Dendritic cell treated with granulocyte-macrophage colony-stimulating factor and Interleukin-4, amounts not matched to agents 40 ng/mL and 50 ng/mL, for 4 days (primary cell): ENCODE measurements at regions not wholly inside any gene's neighbourhood (a gene's known extent, or its start where the extent isn't known, plus 50 kb on each side); places are given as distances from the start of the nearest gene placed in this dataset.
"Not testable (repeated sequence)": the region's sequence is repeated elsewhere in the genome, so short reads cannot be mapped to it uniquely, and the experiment has no call there.

Experiments used
- H3K27ac Mint-ChIP-seq: one replicate; pipeline ENCODE4 v1.8.0; 2022; ENCODE audit warnings: mild to moderate bottlenecking, mixed read lengths
- H3K27me3 Mint-ChIP-seq: one replicate; pipeline ENCODE4 v1.8.0; 2022; ENCODE audit warnings: mild to moderate bottlenecking, mixed read lengths
- H3K36me3 Mint-ChIP-seq: one replicate; pipeline ENCODE4 v1.8.0; 2022; ENCODE audit warnings: low read depth, mixed read lengths
- H3K4me1 Mint-ChIP-seq: one replicate; pipeline ENCODE4 v1.8.0; 2022; ENCODE audit warnings: low read depth, mixed read lengths
- H3K4me3 Mint-ChIP-seq: one replicate; pipeline ENCODE4 v1.8.0; 2022; ENCODE audit warnings: mild to moderate bottlenecking, moderate library complexity, mixed read lengths
- H3K9me3 Mint-ChIP-seq: one replicate; pipeline ENCODE4 v1.8.0; 2022; ENCODE audit warnings: mixed read lengths
- intact Hi-C: fragments of 100-400 bp; cut with micrococcal nuclease; formaldehyde crosslinking; loops from one replicate; pipeline ENCODE4 v1.15.0; 2022

- peaks cover 47% of the 10 kb centered on the region for H3K4me1 Mint-ChIP-seq
- no peaks in the 10 kb centered on the region for H3K36me3 Mint-ChIP-seq
- no peak overlapping the region for H3K4me3 Mint-ChIP-seq
- no peaks in the 10 kb centered on the region for H3K27me3 Mint-ChIP-seq
- H3K27ac Mint-ChIP-seq = no peak overlapping the region
- no peaks in the 10 kb centered on the region for H3K9me3 Mint-ChIP-seq
- intact Hi-C loops = no loop called here
These were observed 108.2 kb upstream of the SLC38A2 start for GRCh38 chr12:46480724-46481123.

GRCh38 chr12:46480316-46480715 is 107.7 kb upstream of the SLC38A2 start:
- H3K9me3 Mint-ChIP-seq = no peaks in the 10 kb centered on the region
- H3K36me3 Mint-ChIP-seq = no peaks in the 10 kb centered on the region
- no peak overlapping the region for H3K4me3 Mint-ChIP-seq
- H3K27me3 Mint-ChIP-seq = no peaks in the 10 kb centered on the region
- peaks cover 46% of the 10 kb centered on the region for H3K4me1 Mint-ChIP-seq
- H3K27ac Mint-ChIP-seq = no peak overlapping the region
- intact Hi-C loops = no loop called here

- Mint-ChIP-seq H3K27me3 (no peaks in the 10 kb centered on the region), H3K4me1 (peaks cover 41% of the 10 kb centered on the region), H3K4me3 (no peak overlapping the region), H3K27ac (peak overlapping the region; percentile 42), H3K9me3 (no peaks in the 10 kb centered on the region), H3K36me3 (no peaks in the 10 kb centered on the region)
- intact Hi-C loops = no loop called here
These were observed 105.5 kb upstream of the SLC38A2 start for GRCh38 chr12:46478123-46478522.

DNA sequence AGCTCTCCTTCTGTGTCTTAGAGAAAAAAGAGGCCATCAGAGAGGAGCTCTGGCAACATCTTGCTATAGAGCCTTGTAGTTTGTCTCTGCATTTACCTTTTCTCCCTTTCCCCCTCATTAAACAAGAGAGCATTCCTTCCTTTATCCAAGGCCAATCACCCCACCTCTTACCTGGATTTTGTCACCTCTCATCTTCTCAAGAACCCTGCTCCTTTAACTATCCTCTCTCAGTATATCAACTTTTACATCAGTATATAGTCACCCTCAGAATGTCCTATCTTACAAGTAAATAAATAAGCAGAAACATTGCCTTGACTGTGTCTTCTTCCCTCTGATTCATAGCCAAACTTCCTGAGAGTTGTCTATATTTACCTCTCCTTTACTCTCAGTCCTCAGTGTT is 105.0 kb upstream of the SLC38A2 start:
- Mint-ChIP-seq H3K36me3 (no peaks in the 10 kb centered on the region), H3K4me1 (peaks cover 42% of the 10 kb centered on the region), H3K4me3 (no peak overlapping the region), H3K27me3 (no peaks in the 10 kb centered on the region), H3K27ac (peak overlapping the region; percentile 42), H3K9me3 (no peaks in the 10 kb centered on the region)
- intact Hi-C loops = no loop called here

GRCh38 chr12:46475972-46476645 is 103.5 kb upstream of the SLC38A2 start:
- intact Hi-C loops = no loop called here
- H3K27me3 Mint-ChIP-seq = no peaks in the 10 kb centered on the region
- H3K4me1 Mint-ChIP-seq = peaks cover 36% of the 10 kb centered on the region
- H3K27ac Mint-ChIP-seq = no peak overlapping the region
- H3K9me3 Mint-ChIP-seq = no peaks in the 10 kb centered on the region
- no peak overlapping the region for H3K4me3 Mint-ChIP-seq
- no peaks in the 10 kb centered on the region for H3K36me3 Mint-ChIP-seq

GRCh38 chr12:46474385-46474784 is 101.8 kb upstream of the SLC38A2 start:
- H3K27ac Mint-ChIP-seq = peak overlapping the region; percentile 86

DNA sequence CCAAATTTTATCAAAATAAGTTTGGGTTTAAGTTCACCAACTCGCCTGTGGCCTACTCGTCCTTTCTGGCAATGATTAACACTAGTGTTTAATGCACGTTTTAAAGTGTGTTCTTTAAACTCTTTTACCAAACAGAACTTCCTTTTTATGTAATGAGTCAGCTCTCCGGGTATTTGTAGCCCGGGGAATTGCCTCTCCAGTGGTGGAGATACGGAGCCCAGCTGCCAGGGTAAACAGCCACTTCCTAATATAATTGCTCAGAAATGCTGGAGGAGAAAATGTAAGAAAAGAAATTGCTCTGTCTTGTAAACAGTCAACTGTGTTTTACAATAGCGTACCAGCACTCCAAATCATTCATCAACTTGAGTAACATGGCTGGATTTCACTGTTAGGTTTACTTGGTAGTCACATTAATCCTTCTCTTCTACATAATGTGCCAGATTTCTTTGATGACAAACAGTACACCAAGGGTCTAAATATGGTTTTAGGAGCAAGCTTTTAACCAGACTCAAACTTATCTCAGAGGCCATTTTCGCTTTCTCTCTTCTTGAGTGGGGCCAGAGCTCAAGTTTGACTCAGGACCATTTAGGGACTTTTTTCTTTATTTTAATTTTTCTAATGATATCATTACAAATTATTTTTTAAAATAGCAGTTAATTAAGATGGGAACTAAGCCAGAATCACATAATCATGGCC is 101.2 kb upstream of the SLC38A2 start:
- H3K9me3 Mint-ChIP-seq = no peaks in the 10 kb centered on the region
- no peaks in the 10 kb centered on the region for H3K27me3 Mint-ChIP-seq
- H3K36me3 Mint-ChIP-seq = no peaks in the 10 kb centered on the region
- intact Hi-C loops = loop anchor here (2.0 to 5.0 kb wide), 2 partner anchors 13 to 86 kb away; no protein-coding TSS in a partner anchor
- peak overlapping the region; percentile 32 for H3K4me3 Mint-ChIP-seq
- H3K4me1 Mint-ChIP-seq = peaks cover 35% of the 10 kb centered on the region
- peak overlapping the region; percentile 86 for H3K27ac Mint-ChIP-seq

More at GRCh38 chr12:46474385-46474784, 101.8 kb upstream of the SLC38A2 start:
- H3K4me1 Mint-ChIP-seq = peaks cover 41% of the 10 kb centered on the region
- H3K9me3 Mint-ChIP-seq, H3K36me3 Mint-ChIP-seq, H3K27me3 Mint-ChIP-seq, H3K4me3 Mint-ChIP-seq: not testable (repeated sequence)
- intact Hi-C loops = loop anchor here (5.0 kb wide), 1 partner anchor 87 kb away; no protein-coding TSS in a partner anchor

DNA sequence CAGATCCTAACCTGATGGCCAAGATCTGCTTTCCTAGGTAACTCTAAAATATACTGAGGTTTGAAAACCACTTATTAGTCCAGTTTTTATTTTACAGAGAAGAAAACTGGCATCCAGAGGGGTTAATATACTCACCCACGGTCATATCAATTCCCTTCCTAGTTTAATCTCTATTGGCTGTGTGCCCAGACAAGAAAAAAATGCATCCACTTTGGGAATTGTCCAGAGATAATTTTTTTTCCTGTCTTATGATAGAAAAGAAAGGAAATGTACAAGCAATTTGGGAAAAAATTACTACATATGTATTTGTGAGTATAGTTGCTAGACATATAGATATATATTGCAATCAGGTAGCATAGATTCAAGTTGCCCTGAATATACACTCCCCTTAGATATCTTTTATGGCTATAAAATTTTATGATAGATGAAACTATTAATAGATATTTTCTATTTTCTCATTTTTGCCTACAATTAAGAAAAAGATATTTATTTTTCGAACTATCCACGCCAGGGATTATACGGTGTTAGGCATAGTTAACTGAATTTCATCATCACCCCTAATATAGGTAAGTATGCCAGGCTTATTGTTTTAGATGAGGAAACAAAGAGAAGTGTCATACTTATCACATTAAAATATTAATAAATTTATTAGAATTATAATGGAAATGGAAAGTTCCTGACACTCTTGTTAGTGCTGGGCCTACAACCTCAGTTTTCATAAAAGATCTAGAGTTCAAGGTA is 100.5 kb upstream of the SLC38A2 start:
- no peaks in the 10 kb centered on the region for H3K36me3 Mint-ChIP-seq
- H3K27me3 Mint-ChIP-seq = no peaks in the 10 kb centered on the region
- no peak overlapping the region for H3K4me3 Mint-ChIP-seq
- intact Hi-C loops = loop anchor here (2.0 to 5.0 kb wide), 2 partner anchors 14 to 86 kb away; no protein-coding TSS in a partner anchor
- peak overlapping the region; percentile 86 for H3K27ac Mint-ChIP-seq
- no peaks in the 10 kb centered on the region for H3K9me3 Mint-ChIP-seq
- H3K4me1 Mint-ChIP-seq = peaks cover 32% of the 10 kb centered on the region

DNA sequence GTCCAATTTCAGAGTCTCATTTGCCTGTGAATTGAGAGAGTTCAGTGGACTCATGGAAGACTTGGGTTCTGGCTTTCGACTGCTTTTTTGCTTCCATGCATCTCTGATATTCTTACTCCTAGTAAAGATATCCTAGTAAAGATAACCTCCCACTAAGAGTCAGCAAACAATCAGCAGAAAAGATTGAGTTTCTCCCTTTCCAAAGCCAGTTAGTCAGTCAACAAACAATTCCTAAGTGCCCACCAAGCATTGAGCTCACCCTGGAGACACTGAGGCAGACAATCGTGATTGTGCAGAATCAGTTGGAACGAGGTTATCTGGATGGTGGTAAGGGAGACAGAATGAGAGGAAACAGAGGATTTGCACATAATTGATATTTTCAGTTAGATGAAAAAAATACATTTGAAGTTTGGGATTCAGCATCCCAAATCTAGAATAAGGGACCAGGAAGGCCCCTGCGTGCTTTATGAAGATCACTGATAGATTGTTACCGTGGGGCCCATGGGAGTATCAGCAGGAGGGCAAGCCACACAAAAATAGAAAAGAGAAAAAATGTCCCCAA is 99.7 kb upstream of the SLC38A2 start:
- Mint-ChIP-seq H3K9me3 (no peaks in the 10 kb centered on the region), H3K4me1 (peaks cover 25% of the 10 kb centered on the region), H3K36me3 (no peaks in the 10 kb centered on the region), H3K4me3 (no peak overlapping the region), H3K27ac (peak overlapping the region; percentile 43), H3K27me3 (no peaks in the 10 kb centered on the region)
- intact Hi-C loops = loop anchor here (2.0 to 5.0 kb wide), 2 partner anchors 15 to 85 kb away; no protein-coding TSS in a partner anchor

DNA sequence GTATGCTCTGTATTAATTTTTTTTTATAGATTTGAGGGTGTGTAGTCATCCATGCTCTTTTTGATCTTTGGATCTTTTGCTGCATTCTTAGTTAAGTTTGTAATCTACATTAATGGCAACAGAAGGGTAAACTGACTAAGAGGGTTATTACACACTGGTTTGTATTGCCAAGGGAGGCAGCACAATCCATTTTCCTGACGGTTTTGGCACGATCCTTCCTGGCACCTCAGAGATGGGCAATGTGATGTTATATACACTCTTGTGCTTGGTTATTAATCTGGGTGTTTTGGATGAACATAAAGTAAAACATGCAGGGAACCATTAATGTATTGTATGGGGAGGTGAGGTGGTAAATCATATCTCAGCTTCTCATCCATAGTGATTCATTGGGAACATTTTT is 98.8 kb upstream of the SLC38A2 start:
- H3K27ac Mint-ChIP-seq = peak overlapping the region; percentile 28
- H3K27me3 Mint-ChIP-seq = no peaks in the 10 kb centered on the region
- intact Hi-C loops = loop anchor here (5.0 kb wide), 1 partner anchor 84 kb away; no protein-coding TSS in a partner anchor
- no peak overlapping the region for H3K4me3 Mint-ChIP-seq
- H3K36me3 Mint-ChIP-seq = no peaks in the 10 kb centered on the region
- H3K9me3 Mint-ChIP-seq = no peaks in the 10 kb centered on the region
- H3K4me1 Mint-ChIP-seq = peaks cover 27% of the 10 kb centered on the region

GRCh38 chr12:46470975-46471374 is 98.4 kb upstream of the SLC38A2 start:
- Mint-ChIP-seq H3K4me3 (no peak overlapping the region), H3K27ac (peak overlapping the region; percentile 28), H3K4me1 (peaks cover 29% of the 10 kb centered on the region), H3K36me3 (no peaks in the 10 kb centered on the region), H3K27me3 (no peaks in the 10 kb centered on the region), H3K9me3 (no peaks in the 10 kb centered on the region)
- intact Hi-C loops = loop anchor here (5.0 kb wide), 1 partner anchor 84 kb away; no protein-coding TSS in a partner anchor

GRCh38 chr12:46470036-46470627 is 97.6 kb upstream of the SLC38A2 start:
- intact Hi-C loops = loop anchor here (5.0 kb wide), 1 partner anchor 83 kb away; no protein-coding TSS in a partner anchor

DNA sequence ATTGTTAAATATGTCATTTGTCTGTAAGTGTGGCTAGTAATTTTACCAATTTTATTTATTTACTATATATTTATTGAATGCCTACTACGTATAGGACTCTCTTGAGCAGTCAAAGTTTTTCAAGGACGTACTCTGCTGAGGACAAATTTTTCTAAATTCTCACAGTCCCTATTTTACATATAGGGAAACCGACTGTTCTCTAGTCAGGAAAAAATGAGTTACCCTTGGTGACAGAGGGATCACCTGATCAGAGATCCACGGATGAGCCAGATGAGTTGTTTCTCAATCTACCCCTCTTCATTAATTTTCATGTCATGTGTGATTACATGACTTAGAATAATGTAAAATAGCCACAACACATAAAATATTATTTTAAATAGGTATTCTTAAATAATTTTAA is 96.2 kb upstream of the SLC38A2 start:
- H3K9me3 Mint-ChIP-seq = no peaks in the 10 kb centered on the region
- no peaks in the 10 kb centered on the region for H3K36me3 Mint-ChIP-seq
- H3K27ac Mint-ChIP-seq = no peak overlapping the region
- intact Hi-C loops = loop anchor here (10.0 kb wide), 1 partner anchor 264 kb away; no protein-coding TSS in a partner anchor
- H3K4me3 Mint-ChIP-seq = no peak overlapping the region
- H3K27me3 Mint-ChIP-seq = no peaks in the 10 kb centered on the region
- peaks cover 35% of the 10 kb centered on the region for H3K4me1 Mint-ChIP-seq

More at GRCh38 chr12:46470036-46470627, 97.6 kb upstream of the SLC38A2 start:
- no peaks in the 10 kb centered on the region for H3K27me3 Mint-ChIP-seq
- H3K4me3 Mint-ChIP-seq = no peak overlapping the region
- no peaks in the 10 kb centered on the region for H3K36me3 Mint-ChIP-seq
- no peaks in the 10 kb centered on the region for H3K9me3 Mint-ChIP-seq
- H3K4me1 Mint-ChIP-seq = peaks cover 35% of the 10 kb centered on the region
- peak overlapping the region; percentile 64 for H3K27ac Mint-ChIP-seq
